ENCODE measurements at regions not wholly inside any gene's neighbourhood (a gene's known extent, or its start where the extent isn't known, plus 50 kb on each side); places are given as distances from the start of the nearest gene placed in this dataset.
"Not testable (repeated sequence)": the region's sequence is repeated elsewhere in the genome, so short reads cannot be mapped to it uniquely, and the experiment has no call there.

DNA sequence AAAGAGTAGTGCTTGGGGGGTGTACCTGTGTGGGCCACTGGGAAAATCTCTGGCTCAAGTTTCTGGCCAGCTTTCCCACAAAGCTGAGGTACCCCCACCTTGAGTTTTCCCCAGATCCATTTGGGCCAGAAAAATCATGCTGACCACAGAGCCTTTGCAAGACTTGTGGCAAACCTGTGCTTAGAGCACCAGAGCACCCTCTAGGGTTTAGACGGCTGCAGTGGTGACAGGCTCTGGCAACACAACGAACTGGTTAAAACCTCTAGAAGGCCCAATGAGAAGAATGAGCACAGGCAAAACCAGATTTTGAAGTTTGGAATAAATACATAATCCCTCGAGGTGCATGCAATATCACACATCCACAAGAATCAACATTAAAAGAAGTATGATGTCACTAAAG lies 290.7 kb upstream of the FOLH1 start:
- DNase-seq (ENCODE audit: low read depth) = no peak

GRCh38 chr11:49505231-49505630 lies 296.8 kb upstream of the FOLH1 start:
- DNase-seq (ENCODE audit: low read depth) = no peak

DNA sequence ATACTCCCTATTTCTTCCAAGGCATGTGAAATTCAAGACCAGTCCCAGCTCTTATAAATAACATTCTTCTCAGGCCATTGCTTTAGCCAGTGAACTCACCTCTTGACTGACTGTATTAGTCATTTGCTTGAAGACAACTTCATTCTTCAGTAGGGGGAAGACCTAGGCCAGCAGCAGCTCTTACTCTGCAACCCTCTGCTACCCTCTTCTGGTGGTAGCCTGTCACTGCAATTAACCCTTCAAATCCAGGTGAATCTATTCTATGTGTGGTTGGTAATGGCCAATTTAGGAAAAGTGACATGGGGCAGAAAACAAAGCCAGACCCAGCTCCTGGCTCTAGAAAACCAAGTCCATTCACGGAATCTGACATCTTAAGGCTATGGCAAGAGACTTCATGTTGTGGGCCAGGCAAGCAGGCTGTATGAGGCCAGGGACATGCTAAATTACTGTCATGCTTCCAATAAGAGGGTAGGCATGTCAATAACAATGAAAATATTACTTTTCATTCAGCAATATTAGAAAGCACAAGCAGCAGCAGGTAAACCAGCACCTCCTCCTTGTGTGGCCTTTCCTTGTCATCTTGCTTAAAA lies 317.9 kb upstream of the FOLH1 start:
- peak; percentile 1 for DNase-seq (ENCODE audit: low read depth)

DNA sequence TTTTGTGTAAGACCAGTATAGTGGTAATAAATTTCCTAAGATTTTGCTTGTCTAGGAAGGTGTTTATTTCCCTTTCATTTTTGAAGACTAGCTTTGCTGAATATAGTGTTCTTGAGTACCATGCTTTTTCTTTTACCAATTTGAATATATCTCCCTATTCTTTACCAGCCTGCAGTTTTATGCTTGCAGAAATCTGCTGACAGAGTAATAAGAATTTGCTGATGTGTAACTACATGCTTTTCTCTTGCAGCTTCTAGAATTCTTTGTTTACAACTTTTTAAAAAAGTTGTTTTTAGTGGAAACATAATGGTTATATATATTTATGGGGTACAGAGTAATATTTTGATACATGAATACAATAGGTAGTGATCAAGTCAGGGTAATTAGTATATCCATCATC lies 324.8 kb upstream of the FOLH1 start:
- DNase-seq (ENCODE audit: low read depth) = no peak

DNA sequence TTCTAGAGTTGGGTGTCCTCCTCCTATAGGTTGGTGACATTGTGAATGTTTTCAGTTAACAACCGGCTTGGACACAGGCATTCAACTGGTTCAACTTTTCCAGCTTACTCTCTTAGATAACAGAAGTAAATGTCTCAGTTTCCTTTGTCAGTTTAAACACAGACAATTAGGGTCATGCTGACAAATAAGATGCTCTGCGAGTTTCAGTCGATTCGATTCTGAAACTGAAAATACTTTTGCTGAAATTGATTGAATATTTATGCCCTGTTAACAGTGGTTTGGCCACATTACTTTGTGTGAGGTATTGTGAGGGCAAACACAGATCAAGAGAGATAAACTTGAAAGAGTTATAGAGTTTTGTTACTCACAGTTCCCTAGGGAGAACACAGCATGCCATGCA lies 330.5 kb upstream of the FOLH1 start:
- DNase-seq (ENCODE audit: low read depth) = not testable (repeated sequence)

GRCh38 chr11:49558261-49558847 lies 350.0 kb upstream of the FOLH1 start:
- not testable (repeated sequence) for DNase-seq (ENCODE audit: low read depth)

DNA sequence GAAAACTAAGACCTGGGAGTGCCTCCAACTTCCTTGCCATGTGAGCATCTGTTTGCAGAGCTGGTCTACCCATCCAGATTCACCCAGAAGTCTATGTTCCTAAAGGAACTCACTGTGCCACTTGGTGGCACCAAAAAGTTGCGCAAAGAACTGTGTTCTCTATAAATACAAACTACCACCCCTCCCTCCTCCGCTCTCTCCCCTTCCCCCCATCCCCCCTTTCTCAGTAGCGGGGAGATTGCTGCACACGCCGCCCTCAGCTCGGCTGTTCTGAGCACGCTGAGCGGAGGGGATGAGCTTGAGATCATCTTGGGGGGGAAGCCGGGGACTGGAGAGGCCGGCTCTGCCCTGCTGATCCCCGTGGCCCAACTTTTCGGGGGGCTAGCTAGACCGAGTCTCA lies 352.2 kb upstream of the FOLH1 start:
- DNase-seq (ENCODE audit: low read depth) = not testable (repeated sequence)

- not testable (repeated sequence) for DNase-seq (ENCODE audit: low read depth)
These were observed 353.0 kb upstream of the FOLH1 start for GRCh38 chr11:49561240-49561880.

DNA sequence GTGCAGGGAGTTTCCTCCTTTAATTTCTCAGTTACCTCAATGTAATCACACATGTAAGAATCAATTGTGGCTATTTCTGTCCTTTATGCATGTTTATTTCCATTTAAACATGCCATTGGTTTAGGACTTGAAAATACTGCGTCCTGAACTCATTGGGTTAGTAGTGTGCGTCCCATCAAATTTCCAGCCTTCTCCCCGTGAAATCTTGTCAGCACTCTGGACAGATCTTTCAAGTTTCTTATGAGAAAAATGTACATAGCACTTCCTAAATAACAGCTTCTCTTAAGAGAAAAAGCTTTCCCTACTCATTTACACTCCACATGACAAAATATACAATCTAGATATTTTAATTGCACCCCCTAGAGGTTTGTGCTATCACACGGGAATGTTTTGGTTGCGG lies 353.9 kb upstream of the FOLH1 start:
- not testable (repeated sequence) for DNase-seq (ENCODE audit: low read depth)

GRCh38 chr11:49579492-49579891 lies 371.1 kb upstream of the FOLH1 start:
- not testable (repeated sequence) for DNase-seq (ENCODE audit: low read depth)

- DNase-seq (ENCODE audit: low read depth) = not testable (repeated sequence)
These were observed 366.7 kb upstream of the OR4C13 start for GRCh38 chr11:49585495-49585894.

DNA sequence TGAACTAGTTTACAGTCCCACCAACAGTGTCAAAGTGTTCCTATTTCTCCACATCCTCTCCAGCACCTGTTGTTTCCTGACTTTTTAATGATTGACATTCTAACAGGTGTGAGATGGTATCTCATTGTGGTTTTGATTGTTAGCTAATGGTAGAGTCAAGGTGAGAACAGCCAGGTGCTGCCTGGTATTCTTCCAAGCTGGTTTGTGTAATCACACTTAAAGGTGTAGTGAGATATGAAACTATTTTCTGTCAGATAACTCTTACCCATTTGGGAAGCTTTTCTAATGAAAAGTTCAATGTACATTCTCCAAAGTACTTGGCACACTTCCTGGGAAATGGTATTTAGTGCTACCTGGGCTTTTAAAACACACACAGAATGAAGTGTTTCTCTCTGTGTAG lies 343.3 kb upstream of the OR4C13 start:
- not testable (repeated sequence) for DNase-seq (ENCODE audit: low read depth)

DNA sequence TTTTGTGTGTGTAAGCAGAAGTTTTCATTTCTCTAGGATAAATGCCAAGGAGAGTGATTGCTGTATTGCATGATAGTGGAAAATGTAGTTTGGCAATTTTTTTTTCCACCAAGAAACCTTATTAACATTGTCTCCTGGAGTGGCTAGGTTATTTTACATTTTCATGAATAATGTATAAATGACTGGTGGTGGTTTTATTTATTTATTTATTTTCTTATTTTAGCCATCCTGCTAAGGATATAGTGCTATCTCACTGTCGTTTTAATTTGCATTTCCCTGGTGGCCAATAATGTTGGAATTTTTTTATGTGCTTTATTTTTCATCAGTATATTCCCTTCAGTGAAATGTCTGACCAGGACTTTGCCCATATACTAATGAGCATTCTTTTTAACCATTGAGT lies 328.3 kb upstream of the OR4C13 start:
- not testable (repeated sequence) for DNase-seq (ENCODE audit: low read depth)

DNA sequence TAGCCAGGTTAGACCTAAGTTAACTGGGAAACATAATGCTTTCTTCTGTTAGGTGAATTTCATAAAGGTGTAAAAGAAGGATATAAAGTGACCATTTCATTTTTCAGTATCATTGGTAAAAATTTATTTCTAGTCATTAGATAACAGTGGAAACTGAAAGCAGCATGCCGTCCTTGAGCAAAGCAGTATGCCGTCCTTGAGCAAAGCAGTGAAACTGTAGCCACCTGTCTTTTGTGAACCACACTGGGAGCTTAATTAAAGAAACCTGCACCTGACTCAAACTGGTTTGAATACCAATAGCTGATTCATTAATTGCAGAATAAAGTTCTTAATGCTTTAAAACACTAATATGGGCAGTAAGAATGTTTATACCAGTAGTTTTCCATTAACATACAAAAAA lies 281.5 kb upstream of the OR4C13 start:
- not testable (repeated sequence) for DNase-seq (ENCODE audit: low read depth)

DNA sequence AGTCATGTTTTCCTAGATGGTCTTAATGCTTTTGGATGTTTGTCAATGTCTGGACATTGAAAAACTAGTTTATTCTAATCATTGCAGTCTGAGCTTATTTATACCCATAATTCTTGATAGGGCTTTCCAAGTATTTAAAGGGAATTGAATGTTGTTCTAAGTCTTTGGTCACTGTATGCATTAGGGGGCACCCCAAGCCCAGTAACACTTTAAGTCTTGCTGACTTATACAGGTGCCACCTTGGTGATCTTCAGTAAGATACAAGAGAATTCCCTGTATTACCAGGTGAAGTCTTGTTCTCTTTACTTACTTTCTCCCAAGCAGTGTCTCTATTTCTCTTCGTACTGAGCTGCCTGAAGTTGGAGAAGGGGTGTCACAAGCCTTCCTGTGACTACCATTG lies 250.1 kb upstream of the OR4C13 start:
- DNase-seq (ENCODE audit: low read depth) = not testable (repeated sequence)

DNA sequence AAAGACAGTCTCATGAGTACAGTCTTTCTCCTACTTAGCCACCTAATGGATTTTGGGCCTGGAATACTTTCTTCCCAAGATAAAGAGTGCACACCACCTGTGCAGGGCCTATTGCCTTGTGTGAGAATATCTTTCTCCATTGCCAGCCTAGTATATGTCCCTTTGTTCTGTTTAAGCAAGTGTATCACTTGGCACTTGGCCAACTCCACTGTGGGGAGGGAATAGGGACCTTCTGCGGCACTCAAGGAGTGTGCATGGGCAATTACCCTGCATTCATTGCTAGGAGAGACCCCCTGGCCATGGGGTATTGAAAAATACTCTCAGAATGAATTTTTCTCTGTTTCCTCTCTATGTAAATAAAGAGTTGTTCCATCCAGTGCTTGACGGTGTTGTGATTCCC lies 201.7 kb upstream of the OR4C13 start:
- not testable (repeated sequence) for DNase-seq (ENCODE audit: low read depth)

DNA sequence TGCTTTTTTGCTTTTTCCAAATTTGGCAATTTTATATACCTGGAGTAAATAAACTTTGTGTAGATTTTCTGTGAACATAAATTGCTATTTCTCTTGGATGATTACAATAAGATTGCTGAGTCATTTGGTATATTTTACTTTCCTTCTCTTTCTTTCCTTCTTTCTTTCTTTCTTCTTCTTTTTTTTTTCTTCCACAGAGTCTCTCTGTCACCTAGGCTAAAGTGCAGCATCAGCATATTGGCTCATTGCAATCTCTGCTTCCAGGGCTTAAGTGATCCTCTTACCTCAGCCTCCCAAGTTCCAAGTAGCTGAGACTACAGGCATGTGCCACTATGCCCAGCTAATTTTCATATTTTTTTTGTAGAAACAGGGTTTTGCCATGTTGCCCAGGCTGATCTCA lies 201.2 kb upstream of the OR4C13 start:
- not testable (repeated sequence) for DNase-seq (ENCODE audit: low read depth)

GRCh38 chr11:49780791-49781190 lies 171.4 kb upstream of the OR4C13 start:
- DNase-seq (ENCODE audit: low read depth) = not testable (repeated sequence)

DNA sequence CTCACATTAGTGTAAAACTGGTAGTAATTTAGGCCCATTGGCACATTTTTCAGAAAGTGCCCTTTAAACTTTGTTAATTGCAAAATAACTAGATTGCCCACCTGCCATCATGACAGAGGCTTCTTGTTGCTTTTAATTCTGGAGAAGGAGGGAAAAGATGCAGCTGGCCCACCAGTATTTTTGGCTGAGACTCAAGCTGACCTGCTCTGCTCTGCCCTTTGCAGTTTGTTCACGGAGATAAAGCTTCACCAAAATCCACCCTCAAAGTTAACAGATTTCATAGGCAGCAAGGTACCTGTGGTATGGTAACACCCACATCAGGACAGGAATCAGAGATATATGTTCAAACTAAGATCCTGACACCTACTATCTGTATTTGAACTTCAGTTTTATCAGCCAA lies 170.2 kb upstream of the OR4C13 start:
- DNase-seq (ENCODE audit: low read depth) = not testable (repeated sequence)

DNA sequence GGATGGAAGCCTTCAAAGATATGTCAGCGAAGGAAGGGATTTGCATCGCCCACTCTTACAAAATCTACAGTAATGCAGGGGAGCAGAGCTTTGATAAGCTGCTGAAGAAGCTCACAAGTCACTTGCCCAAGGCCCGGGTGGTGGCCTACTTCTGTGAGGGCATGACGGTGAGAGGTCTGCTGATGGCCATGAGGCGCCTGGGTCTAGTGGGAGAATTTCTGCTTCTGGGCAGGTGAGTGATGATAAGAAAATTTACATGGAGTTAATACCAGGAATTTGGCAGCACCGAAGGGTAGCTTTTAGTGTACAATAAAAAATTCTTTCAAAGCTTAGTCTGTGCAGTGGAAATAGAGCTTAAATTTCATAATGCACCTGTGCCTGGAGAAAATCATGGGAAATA lies 168.3 kb upstream of the OR4C13 start:
- DNase-seq (ENCODE audit: low read depth) = not testable (repeated sequence)

GRCh38 chr11:49789787-49790186 lies 162.4 kb upstream of the OR4C13 start:
- not testable (repeated sequence) for DNase-seq (ENCODE audit: low read depth)

DNA sequence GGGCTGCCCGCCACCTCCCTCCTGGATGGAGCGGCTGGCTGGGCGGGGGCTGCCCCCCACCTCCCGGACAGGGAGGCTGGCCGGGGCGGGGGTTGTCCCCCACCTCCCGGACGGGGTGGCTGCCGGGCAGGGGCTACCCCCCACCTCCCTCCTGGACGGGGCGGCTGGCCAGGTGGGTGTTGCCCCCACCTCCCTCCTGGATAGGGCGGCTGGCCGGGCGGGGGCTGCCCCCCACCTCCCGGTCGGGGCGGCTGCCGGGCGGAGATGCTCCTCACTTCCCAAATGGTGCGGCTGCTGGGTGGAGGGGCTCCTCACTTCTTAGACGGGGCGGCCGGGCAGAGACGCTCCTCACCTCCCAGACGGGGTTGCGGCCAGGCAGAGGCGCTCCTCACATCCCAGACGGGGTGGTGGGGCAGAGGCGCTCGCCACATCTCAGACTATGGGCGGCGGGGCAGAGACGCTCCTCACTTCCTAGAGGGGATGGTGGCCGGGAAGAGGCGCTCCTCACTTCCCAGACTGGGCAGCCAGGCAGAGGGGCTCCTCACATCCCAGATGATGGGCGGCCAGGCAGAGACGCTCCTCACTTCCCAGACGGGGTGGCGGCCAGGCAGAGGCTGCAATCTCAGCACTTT lies 153.9 kb upstream of the OR4C13 start:
- not testable (repeated sequence) for DNase-seq (ENCODE audit: low read depth)

Data from myocyte (in vitro differentiated cells).